Smooth muscle cell (in vitro differentiated cells): ENCODE measurements at regions not wholly inside any gene's neighbourhood (a gene's known extent, or its start where the extent isn't known, plus 50 kb on each side); places are given as distances from the start of the nearest gene placed in this dataset.

Source experiments
- DNase-seq: peaks from one replicate; lab custom pipeline; 2025; ENCODE audit not compliant: unreplicated experiment; lab: John Stamatoyannopoulos, UW
- H2AFZ ChIP-seq: fragments of 200-600 bp; sonication (generic); 2 replicates; pipeline ENCODE4 v1.6.0; 2016; ENCODE audit warnings: antibody characterized with exemption, low read depth, mild to moderate bottlenecking
- H3F3A ChIP-seq: fragments of 200-600 bp; sonication (generic); 2 replicates; pipeline ENCODE4 v1.6.0; 2017; ENCODE audit warnings: antibody characterized with exemption, low read depth
- H3K27ac ChIP-seq: fragments of 200-600 bp; sonication (generic); 2 replicates; pipeline ENCODE4 v1.5.1; 2016; ENCODE audit warnings: low read depth, mild to moderate bottlenecking
- H3K27me3 ChIP-seq: fragments of 200-600 bp; sonication (generic); 2 replicates; pipeline ENCODE4 v1.6.1; 2016; ENCODE audit warnings: low read depth, mild to moderate bottlenecking
- H3K36me3 ChIP-seq: fragments of 200-600 bp; sonication (generic); 2 replicates; pipeline ENCODE4 v1.5.1; 2016; ENCODE audit warnings: low read depth
- H3K4me1 ChIP-seq: fragments of 200-600 bp; sonication (generic); 2 replicates; pipeline ENCODE4 v1.5.1; 2016; ENCODE audit warnings: low read depth
- H3K4me2 ChIP-seq: fragments of 200-600 bp; sonication (generic); 2 replicates; pipeline ENCODE4 v1.6.0; 2016; ENCODE audit warnings: mild to moderate bottlenecking
- H3K4me3 ChIP-seq: fragments of 200-600 bp; sonication (generic); 2 replicates; pipeline ENCODE4 v1.5.1; 2016; ENCODE audit warnings: mild to moderate bottlenecking
- H3K79me2 ChIP-seq: fragments of 200-600 bp; sonication (generic); 2 replicates; pipeline ENCODE4 v1.6.0; 2016; ENCODE audit warnings: low read depth, mild to moderate bottlenecking
- H3K9ac ChIP-seq: fragments of 200-600 bp; sonication (generic); 2 replicates; pipeline ENCODE4 v1.6.0; 2016; ENCODE audit warnings: low read depth
- H3K9me3 ChIP-seq: fragments of 200-600 bp; sonication (generic); replicated peaks from 2 replicates; pipeline ENCODE4 v1.5.1; 2016; ENCODE audit warnings: low read depth
- H4K20me1 ChIP-seq: fragments of 200-600 bp; sonication (generic); 2 replicates; pipeline ENCODE4 v1.6.0; 2016; ENCODE audit warnings: low read depth
- WGBS: methylation state at CpG from one replicate; pipeline ENCODE4 v1.1.7; 2016; ENCODE audit warnings: low lambda C conversion rate; 5-methylcytosine and 5-hydroxymethylcytosine counted together
- TF ChIP-seq, protein P1 (sequence below): fragments of 200-600 bp; sonication (generic); IDR thresholded peaks from 2 replicates; pipeline ENCODE4 v1.5.1; 2017; ENCODE audit warnings: borderline replicate concordance, mild to moderate bottlenecking, antibody characterized with exemption; ENCODE audit not compliant: insufficient read depth, poor library complexity, severe bottlenecking

GRCh38 chr4:56130606-56131155 lies 181.9 kb downstream of the CEP135 start:
- Histone ChIP-seq H3K9ac (no peak overlapping the region), H3K4me1 (no peaks in the 10 kb centered on the region), H3K4me3 (no peak overlapping the region), H3F3A (no peaks in the 10 kb centered on the region), H3K36me3 (no peaks in the 10 kb centered on the region), H3K4me2 (no peak overlapping the region), H3K79me2 (peaks cover 5% of the 10 kb centered on the region), H3K27ac (no peak overlapping the region), H2AFZ (no peak overlapping the region), H3K9me3 (no peaks in the 10 kb centered on the region), H4K20me1 (peaks cover 5% of the 10 kb centered on the region), H3K27me3 (no peaks in the 10 kb centered on the region)
- no peak for DNase-seq
- TF ChIP-seq, protein P1, sequence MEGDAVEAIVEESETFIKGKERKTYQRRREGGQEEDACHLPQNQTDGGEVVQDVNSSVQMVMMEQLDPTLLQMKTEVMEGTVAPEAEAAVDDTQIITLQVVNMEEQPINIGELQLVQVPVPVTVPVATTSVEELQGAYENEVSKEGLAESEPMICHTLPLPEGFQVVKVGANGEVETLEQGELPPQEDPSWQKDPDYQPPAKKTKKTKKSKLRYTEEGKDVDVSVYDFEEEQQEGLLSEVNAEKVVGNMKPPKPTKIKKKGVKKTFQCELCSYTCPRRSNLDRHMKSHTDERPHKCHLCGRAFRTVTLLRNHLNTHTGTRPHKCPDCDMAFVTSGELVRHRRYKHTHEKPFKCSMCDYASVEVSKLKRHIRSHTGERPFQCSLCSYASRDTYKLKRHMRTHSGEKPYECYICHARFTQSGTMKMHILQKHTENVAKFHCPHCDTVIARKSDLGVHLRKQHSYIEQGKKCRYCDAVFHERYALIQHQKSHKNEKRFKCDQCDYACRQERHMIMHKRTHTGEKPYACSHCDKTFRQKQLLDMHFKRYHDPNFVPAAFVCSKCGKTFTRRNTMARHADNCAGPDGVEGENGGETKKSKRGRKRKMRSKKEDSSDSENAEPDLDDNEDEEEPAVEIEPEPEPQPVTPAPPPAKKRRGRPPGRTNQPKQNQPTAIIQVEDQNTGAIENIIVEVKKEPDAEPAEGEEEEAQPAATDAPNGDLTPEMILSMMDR: no peak

GRCh38 chr4:56129431-56129861 lies 180.7 kb downstream of the CEP135 start:
- Histone ChIP-seq H3K27me3 (no peaks in the 10 kb centered on the region), H3K4me3 (no peak overlapping the region), H3K4me2 (no peak overlapping the region), H2AFZ (no peak overlapping the region), H4K20me1 (no peaks in the 10 kb centered on the region), H3K9me3 (no peaks in the 10 kb centered on the region), H3K79me2 (peaks cover 5% of the 10 kb centered on the region), H3K4me1 (no peaks in the 10 kb centered on the region), H3K27ac (no peak overlapping the region), H3F3A (no peaks in the 10 kb centered on the region), H3K9ac (no peak overlapping the region), H3K36me3 (no peaks in the 10 kb centered on the region)
- TF ChIP-seq, protein P1: no peak
- no peak for DNase-seq
- 78% methylated on average over 7 of the region's 7 CpGs for WGBS

- TF ChIP-seq, protein P1: no peak
- no peak overlapping the region for H2AFZ ChIP-seq
- H3K4me1 ChIP-seq: no peaks in the 10 kb centered on the region
- H3K27me3 ChIP-seq: no peaks in the 10 kb centered on the region
- no peaks in the 10 kb centered on the region for H3K36me3 ChIP-seq
- H3K27ac ChIP-seq: no peak overlapping the region
- no peak overlapping the region for H3K4me2 ChIP-seq
- no peaks in the 10 kb centered on the region for H3K9me3 ChIP-seq
- no peak for DNase-seq
- no peak overlapping the region for H3K4me3 ChIP-seq
- no peak overlapping the region for H3K9ac ChIP-seq
- WGBS: 75% methylated on average over 2 of the region's 2 CpGs
- peaks cover 5% of the 10 kb centered on the region for H3K79me2 ChIP-seq
- H4K20me1 ChIP-seq: no peaks in the 10 kb centered on the region
- H3F3A ChIP-seq: no peaks in the 10 kb centered on the region
Measured at GRCh38 chr4:56128213-56128612, 179.5 kb downstream of the CEP135 start.

- H3K4me2 ChIP-seq: no peak overlapping the region
- no peaks in the 10 kb centered on the region for H3F3A ChIP-seq
- H3K79me2 ChIP-seq: peaks cover 5% of the 10 kb centered on the region
- WGBS: 95% methylated on average over 3 of the region's 3 CpGs
- no peaks in the 10 kb centered on the region for H3K9me3 ChIP-seq
- no peak overlapping the region for H2AFZ ChIP-seq
- no peaks in the 10 kb centered on the region for H3K27me3 ChIP-seq
- no peaks in the 10 kb centered on the region for H3K36me3 ChIP-seq
- H3K27ac ChIP-seq: no peak overlapping the region
- no peaks in the 10 kb centered on the region for H4K20me1 ChIP-seq
- DNase-seq: no peak
- no peak overlapping the region for H3K9ac ChIP-seq
- no peaks in the 10 kb centered on the region for H3K4me1 ChIP-seq
- TF ChIP-seq, protein P1: no peak
- no peak overlapping the region for H3K4me3 ChIP-seq
Measured at GRCh38 chr4:56127716-56128115, 179.0 kb downstream of the CEP135 start.
